OCI-LY3 (cell line): ENCODE measurements at regions not wholly inside any gene's neighbourhood (a gene's known extent, or its start where the extent isn't known, plus 50 kb on each side); places are given as distances from the start of the nearest gene placed in this dataset.
A peak's percentile ranks its signal among the peaks of the same experiment; 100 is the strongest.

Experiments
- EZH2phosphoT487 ChIP-seq: fragments of 200-600 bp; shearing (Covaris generic); IDR thresholded peaks from 2 replicates; pipeline ENCODE4 v1.6.1; 2018; ENCODE audit warnings: antibody characterized with exemption, mixed run types, low read depth
- TF ChIP-seq, protein P1 (sequence below): fragments of 200-600, 300-600 bp; sonication (generic); IDR thresholded peaks from 2 replicates; pipeline ENCODE4 v1.5.1; 2014; ENCODE audit warnings: antibody characterized with exemption, low read length, low read depth

DNA sequence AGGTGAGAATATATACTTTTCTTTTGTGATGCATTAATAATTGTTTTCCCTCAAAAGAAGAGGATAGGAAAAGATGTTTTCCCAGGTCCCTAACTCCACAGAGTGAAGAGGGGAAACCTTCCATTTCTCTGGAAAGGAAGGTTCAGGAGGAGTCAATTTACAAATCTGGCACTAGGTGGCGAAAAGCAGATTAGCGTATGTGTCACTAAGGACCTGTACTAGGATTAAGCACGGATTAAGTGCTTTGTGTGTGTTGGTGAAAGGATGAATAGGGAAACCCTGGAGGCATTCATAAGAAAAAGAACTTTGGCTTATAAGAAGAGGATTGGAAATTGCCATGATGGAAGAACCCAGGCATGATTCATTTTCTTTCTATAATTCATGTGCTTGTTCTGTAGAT is 410.1 kb upstream of the PLXNA2 start:
- TF ChIP-seq, protein P1, sequence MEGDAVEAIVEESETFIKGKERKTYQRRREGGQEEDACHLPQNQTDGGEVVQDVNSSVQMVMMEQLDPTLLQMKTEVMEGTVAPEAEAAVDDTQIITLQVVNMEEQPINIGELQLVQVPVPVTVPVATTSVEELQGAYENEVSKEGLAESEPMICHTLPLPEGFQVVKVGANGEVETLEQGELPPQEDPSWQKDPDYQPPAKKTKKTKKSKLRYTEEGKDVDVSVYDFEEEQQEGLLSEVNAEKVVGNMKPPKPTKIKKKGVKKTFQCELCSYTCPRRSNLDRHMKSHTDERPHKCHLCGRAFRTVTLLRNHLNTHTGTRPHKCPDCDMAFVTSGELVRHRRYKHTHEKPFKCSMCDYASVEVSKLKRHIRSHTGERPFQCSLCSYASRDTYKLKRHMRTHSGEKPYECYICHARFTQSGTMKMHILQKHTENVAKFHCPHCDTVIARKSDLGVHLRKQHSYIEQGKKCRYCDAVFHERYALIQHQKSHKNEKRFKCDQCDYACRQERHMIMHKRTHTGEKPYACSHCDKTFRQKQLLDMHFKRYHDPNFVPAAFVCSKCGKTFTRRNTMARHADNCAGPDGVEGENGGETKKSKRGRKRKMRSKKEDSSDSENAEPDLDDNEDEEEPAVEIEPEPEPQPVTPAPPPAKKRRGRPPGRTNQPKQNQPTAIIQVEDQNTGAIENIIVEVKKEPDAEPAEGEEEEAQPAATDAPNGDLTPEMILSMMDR, result peak; percentile 83
- no peak for TF ChIP-seq EZH2phosphoT487
